ENCODE measurements at regions not wholly inside any gene's neighbourhood (a gene's known extent, or its start where the extent isn't known, plus 50 kb on each side); places are given as distances from the start of the nearest gene placed in this dataset.

DNA sequence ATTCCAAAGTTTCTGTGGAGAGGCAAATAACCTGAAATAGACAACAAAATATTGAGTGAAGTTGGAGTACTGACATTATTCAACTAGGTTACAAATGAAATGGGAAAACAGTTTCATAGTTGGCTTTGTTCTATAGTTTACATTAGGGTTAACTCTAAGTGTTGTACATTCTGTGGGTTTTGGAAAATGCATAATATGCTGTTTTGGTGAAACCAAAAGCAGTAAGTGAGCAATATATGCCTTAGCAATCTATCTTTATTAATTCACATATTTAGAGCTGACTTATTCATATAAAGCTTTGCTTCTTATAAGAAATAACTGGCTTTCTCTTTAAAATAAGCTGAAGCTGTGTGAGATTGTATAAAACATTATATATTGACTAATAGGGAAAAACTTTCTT, 157.5 kb upstream of the AHI1 start:
- no peaks in the 10 kb centered on the region for H3K9me3 ChIP-seq (ENCODE audit: low read length)
- no peaks in the 10 kb centered on the region for H4K20me1 ChIP-seq (ENCODE audit: insufficient read depth, low read length)
- H3K4me3 ChIP-seq (ENCODE audit: low read depth, low read length, poor library complexity, severe bottlenecking): no peak overlapping the region
- H3K27me3 ChIP-seq (ENCODE audit: insufficient read depth, low read length): no peaks in the 10 kb centered on the region
- TF ChIP-seq EZH2 (IDR thresholded peaks at IDR 0.05; ENCODE audit: borderline replicate concordance, low read length): no peak
- TF ChIP-seq, protein P1, sequence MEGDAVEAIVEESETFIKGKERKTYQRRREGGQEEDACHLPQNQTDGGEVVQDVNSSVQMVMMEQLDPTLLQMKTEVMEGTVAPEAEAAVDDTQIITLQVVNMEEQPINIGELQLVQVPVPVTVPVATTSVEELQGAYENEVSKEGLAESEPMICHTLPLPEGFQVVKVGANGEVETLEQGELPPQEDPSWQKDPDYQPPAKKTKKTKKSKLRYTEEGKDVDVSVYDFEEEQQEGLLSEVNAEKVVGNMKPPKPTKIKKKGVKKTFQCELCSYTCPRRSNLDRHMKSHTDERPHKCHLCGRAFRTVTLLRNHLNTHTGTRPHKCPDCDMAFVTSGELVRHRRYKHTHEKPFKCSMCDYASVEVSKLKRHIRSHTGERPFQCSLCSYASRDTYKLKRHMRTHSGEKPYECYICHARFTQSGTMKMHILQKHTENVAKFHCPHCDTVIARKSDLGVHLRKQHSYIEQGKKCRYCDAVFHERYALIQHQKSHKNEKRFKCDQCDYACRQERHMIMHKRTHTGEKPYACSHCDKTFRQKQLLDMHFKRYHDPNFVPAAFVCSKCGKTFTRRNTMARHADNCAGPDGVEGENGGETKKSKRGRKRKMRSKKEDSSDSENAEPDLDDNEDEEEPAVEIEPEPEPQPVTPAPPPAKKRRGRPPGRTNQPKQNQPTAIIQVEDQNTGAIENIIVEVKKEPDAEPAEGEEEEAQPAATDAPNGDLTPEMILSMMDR (IDR thresholded peaks at IDR 0.05; ENCODE audit: low read length): no peak
- no peaks in the 10 kb centered on the region for H3K79me2 ChIP-seq (ENCODE audit: insufficient read depth, low read length)
- no peak overlapping the region for H3K4me2 ChIP-seq (ENCODE audit: low read length)
- H3K9me2 ChIP-seq (ENCODE audit: low read depth, low read length): no peaks in the 10 kb centered on the region
- no peak overlapping the region for H3K9ac ChIP-seq (ENCODE audit: low read length)
- H3F3A ChIP-seq (ENCODE audit: insufficient read depth, low read length): no peaks in the 10 kb centered on the region
- H3K4me1 ChIP-seq (ENCODE audit: insufficient read depth, low read length, severe bottlenecking): peaks cover 11% of the 10 kb centered on the region
- H3K36me3 ChIP-seq (ENCODE audit: insufficient read depth, low read length): no peaks in the 10 kb centered on the region
- H2AFZ ChIP-seq (ENCODE audit: low read length): no peak overlapping the region
- no peak overlapping the region for H3K27ac ChIP-seq (ENCODE audit: low read depth, low read length, poor library complexity, severe bottlenecking)

DNA sequence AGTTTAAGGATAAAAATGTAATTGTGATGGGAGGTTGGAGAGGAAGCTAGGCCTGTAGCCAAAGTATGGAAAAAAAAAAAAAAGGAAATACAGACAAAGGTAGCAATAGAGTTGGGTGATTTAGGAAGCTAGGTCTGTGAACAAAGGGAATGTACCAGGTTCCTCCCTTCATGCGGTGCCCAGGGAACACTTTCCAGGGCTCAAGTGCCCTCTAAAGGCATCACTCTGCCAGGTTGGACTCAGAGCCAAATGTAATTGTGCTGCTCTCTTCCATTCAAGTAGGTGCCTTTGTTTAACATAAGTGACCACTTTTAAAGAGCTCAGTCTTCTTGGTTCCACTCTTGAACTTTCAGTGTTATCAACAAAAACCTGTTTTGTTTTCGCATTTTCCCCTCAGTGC, 159.7 kb upstream of the AHI1 start:
- Histone ChIP-seq H3K9me2 (ENCODE audit: low read depth, low read length) (no peaks in the 10 kb centered on the region), H3K4me1 (ENCODE audit: insufficient read depth, low read length, severe bottlenecking) (peaks cover 4% of the 10 kb centered on the region), H3K79me2 (ENCODE audit: insufficient read depth, low read length) (no peaks in the 10 kb centered on the region), H3K36me3 (ENCODE audit: insufficient read depth, low read length) (no peaks in the 10 kb centered on the region), H3F3A (ENCODE audit: insufficient read depth, low read length) (no peaks in the 10 kb centered on the region), H3K4me3 (ENCODE audit: low read depth, low read length, poor library complexity, severe bottlenecking) (no peak overlapping the region), H3K9ac (ENCODE audit: low read length) (no peak overlapping the region), H2AFZ (ENCODE audit: low read length) (no peak overlapping the region), H3K27ac (ENCODE audit: low read depth, low read length, poor library complexity, severe bottlenecking) (no peak overlapping the region), H3K4me2 (ENCODE audit: low read length) (no peak overlapping the region), H3K9me3 (ENCODE audit: low read length) (no peaks in the 10 kb centered on the region), H4K20me1 (ENCODE audit: insufficient read depth, low read length) (no peaks in the 10 kb centered on the region), H3K27me3 (ENCODE audit: insufficient read depth, low read length) (no peaks in the 10 kb centered on the region)
- no peak for TF ChIP-seq EZH2 (IDR thresholded peaks at IDR 0.05; ENCODE audit: borderline replicate concordance, low read length)
- TF ChIP-seq, protein P1 (IDR thresholded peaks at IDR 0.05; ENCODE audit: low read length): no peak

DNA sequence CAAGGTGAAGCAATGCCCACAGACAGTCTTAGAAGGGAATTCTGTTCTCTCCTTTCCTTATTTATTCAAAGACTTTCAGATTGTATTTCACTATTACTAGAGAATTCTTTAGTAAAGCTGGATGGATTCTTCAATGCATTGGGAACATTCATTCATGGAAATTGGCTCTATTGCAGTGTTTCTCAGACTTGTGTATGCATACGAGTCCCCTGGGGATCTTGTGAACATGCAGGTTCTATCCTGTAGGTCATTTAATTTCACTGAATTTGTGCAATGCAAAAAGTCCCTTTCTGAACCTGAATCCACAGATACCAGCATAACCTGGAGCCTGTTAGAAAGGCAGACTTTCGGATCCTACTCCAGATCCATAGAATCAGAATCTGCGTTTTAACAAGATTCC, 160.9 kb upstream of the AHI1 start:
- Histone ChIP-seq H3K4me2 (ENCODE audit: low read length) (no peak overlapping the region), H3K27ac (ENCODE audit: low read depth, low read length, poor library complexity, severe bottlenecking) (no peak overlapping the region), H3K9ac (ENCODE audit: low read length) (no peak overlapping the region), H2AFZ (ENCODE audit: low read length) (no peak overlapping the region), H3K36me3 (ENCODE audit: insufficient read depth, low read length) (no peaks in the 10 kb centered on the region), H3K9me2 (ENCODE audit: low read depth, low read length) (no peaks in the 10 kb centered on the region), H4K20me1 (ENCODE audit: insufficient read depth, low read length) (no peaks in the 10 kb centered on the region), H3K4me1 (ENCODE audit: insufficient read depth, low read length, severe bottlenecking) (no peaks in the 10 kb centered on the region), H3K4me3 (ENCODE audit: low read depth, low read length, poor library complexity, severe bottlenecking) (no peak overlapping the region), H3K79me2 (ENCODE audit: insufficient read depth, low read length) (no peaks in the 10 kb centered on the region), H3K9me3 (ENCODE audit: low read length) (no peaks in the 10 kb centered on the region), H3K27me3 (ENCODE audit: insufficient read depth, low read length) (no peaks in the 10 kb centered on the region), H3F3A (ENCODE audit: insufficient read depth, low read length) (no peaks in the 10 kb centered on the region)
- TF ChIP-seq EZH2 (IDR thresholded peaks at IDR 0.05; ENCODE audit: borderline replicate concordance, low read length): no peak
- TF ChIP-seq, protein P1 (IDR thresholded peaks at IDR 0.05; ENCODE audit: low read length): no peak

All from OCI-LY1 (cell line).